ENCODE measurements at regions not wholly inside any gene's neighbourhood (a gene's known extent, or its start where the extent isn't known, plus 50 kb on each side); places are given as distances from the start of the nearest gene placed in this dataset.

GRCh38 chr3:124276133-124276532, 284.2 kb upstream of the ROPN1 start:
- no peak for TF ChIP-seq CTCF (IDR thresholded peaks at IDR 0.05; ENCODE audit: low read depth, low read length, missing control alignments)
- no peak for DNase-seq (ENCODE audit: low read depth)
- in situ Hi-C loops (cut with HindIII; ENCODE audit: low sequenced_read_pairs): no loop called here
- no peak overlapping the region for H3K4me3 ChIP-seq (ENCODE audit: low read depth, low read length)

GRCh38 chr3:124276539-124277143, 284.7 kb upstream of the ROPN1 start:
- no peak overlapping the region for H3K4me3 ChIP-seq (ENCODE audit: low read depth, low read length)
- DNase-seq (ENCODE audit: low read depth): no peak
- in situ Hi-C loops (cut with HindIII; ENCODE audit: low sequenced_read_pairs): no loop called here
- TF ChIP-seq CTCF (IDR thresholded peaks at IDR 0.05; ENCODE audit: low read depth, low read length, missing control alignments): no peak

GRCh38 chr3:124277144-124277890, 285.4 kb upstream of the ROPN1 start:
- TF ChIP-seq CTCF (IDR thresholded peaks at IDR 0.05; ENCODE audit: low read depth, low read length, missing control alignments): peak; percentile 35
- H3K4me3 ChIP-seq (ENCODE audit: low read depth, low read length): no peak overlapping the region
- DNase-seq (ENCODE audit: low read depth): peak; percentile 70
- in situ Hi-C loops (cut with HindIII; ENCODE audit: low sequenced_read_pairs): no loop called here

- DNase-seq (ENCODE audit: low read depth): no peak
- in situ Hi-C loops (cut with HindIII; ENCODE audit: low sequenced_read_pairs): no loop called here
Observed at GRCh38 chr3:124281453-124282316, 289.8 kb upstream of the ROPN1 start.

GRCh38 chr3:124282751-124283651, 291.1 kb upstream of the ROPN1 start:
- DNase-seq (ENCODE audit: low read depth): peak; percentile 88
- no peak overlapping the region for H3K4me3 ChIP-seq (ENCODE audit: low read depth, low read length)
- in situ Hi-C loops (cut with HindIII; ENCODE audit: low sequenced_read_pairs): no loop called here

More at GRCh38 chr3:124281453-124282316, 289.8 kb upstream of the ROPN1 start:
- no peak overlapping the region for H3K4me3 ChIP-seq (ENCODE audit: low read depth, low read length)
- TF ChIP-seq CTCF (IDR thresholded peaks at IDR 0.05; ENCODE audit: low read depth, low read length, missing control alignments): peak; percentile 70

More at GRCh38 chr3:124282751-124283651, 291.1 kb upstream of the ROPN1 start:
- no peak for TF ChIP-seq CTCF (IDR thresholded peaks at IDR 0.05; ENCODE audit: low read depth, low read length, missing control alignments)
